T-helper 2 cell treated with Interferon-gamma antibody and Interleukin-4, amounts not matched to agents 5 μg/mL and 100 μg/mL, for 36 hours (primary cell): ENCODE measurements at regions not wholly inside any gene's neighbourhood (a gene's known extent, or its start where the extent isn't known, plus 50 kb on each side); places are given as distances from the start of the nearest gene placed in this dataset.

Experiments used
- DNase-seq: peaks from one replicate; pipeline ENCODE4 v3.0.0; 2021; ENCODE audit warnings: low spot score
- H3K27ac Mint-ChIP-seq: one replicate; pipeline ENCODE4 v1.8.0; 2021; ENCODE audit warnings: mild to moderate bottlenecking, mixed read lengths
- H3K27me3 Mint-ChIP-seq: one replicate; pipeline ENCODE4 v1.8.0; 2021; ENCODE audit warnings: low read depth, mixed read lengths
- H3K36me3 Mint-ChIP-seq: one replicate; pipeline ENCODE4 v1.8.0; 2021; ENCODE audit warnings: low read depth, mixed read lengths
- H3K4me1 Mint-ChIP-seq: one replicate; pipeline ENCODE4 v1.8.0; 2021; ENCODE audit warnings: low read depth, mixed read lengths
- H3K4me3 Mint-ChIP-seq: one replicate; pipeline ENCODE4 v1.8.0; 2022; ENCODE audit warnings: mild to moderate bottlenecking, moderate library complexity, mixed read lengths
- H3K9me3 Mint-ChIP-seq: one replicate; pipeline ENCODE4 v1.8.0; 2021; ENCODE audit warnings: mixed read lengths

- no peak overlapping the region for H3K27ac Mint-ChIP-seq
- peaks cover 5% of the 10 kb centered on the region for H3K36me3 Mint-ChIP-seq
- no peak overlapping the region for H3K4me3 Mint-ChIP-seq
- peaks cover 7% of the 10 kb centered on the region for H3K27me3 Mint-ChIP-seq
- H3K4me1 Mint-ChIP-seq, result no peaks in the 10 kb centered on the region
- no peak for DNase-seq
- no peaks in the 10 kb centered on the region for H3K9me3 Mint-ChIP-seq
Measured at GRCh38 chr1:58874757-58875755, 91.2 kb upstream of the JUN start.

DNA sequence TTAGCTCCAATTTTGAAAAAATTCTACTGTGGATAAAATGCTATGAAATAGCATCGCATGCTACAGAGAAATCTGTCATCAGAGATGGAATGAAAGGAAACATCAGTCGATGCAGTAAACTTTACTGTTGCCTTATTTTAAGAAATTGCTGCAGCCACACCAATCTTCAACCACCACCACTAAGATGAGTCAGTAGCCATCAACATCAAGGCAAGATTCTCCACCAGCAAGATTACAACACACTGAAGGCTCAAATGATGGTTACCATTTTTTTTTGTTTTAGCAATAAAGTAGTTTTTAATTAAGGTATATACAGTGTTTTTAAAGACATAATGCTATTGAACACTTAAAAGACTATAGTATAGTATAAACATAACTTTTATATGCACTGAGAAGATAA lies 95.6 kb upstream of the JUN start:
- DNase-seq, result no peak
- Mint-ChIP-seq H3K36me3 (peaks cover 5% of the 10 kb centered on the region), H3K4me1 (peaks cover 6% of the 10 kb centered on the region), H3K27me3 (no peaks in the 10 kb centered on the region), H3K9me3 (no peaks in the 10 kb centered on the region), H3K27ac (no peak overlapping the region), H3K4me3 (no peak overlapping the region)

DNA sequence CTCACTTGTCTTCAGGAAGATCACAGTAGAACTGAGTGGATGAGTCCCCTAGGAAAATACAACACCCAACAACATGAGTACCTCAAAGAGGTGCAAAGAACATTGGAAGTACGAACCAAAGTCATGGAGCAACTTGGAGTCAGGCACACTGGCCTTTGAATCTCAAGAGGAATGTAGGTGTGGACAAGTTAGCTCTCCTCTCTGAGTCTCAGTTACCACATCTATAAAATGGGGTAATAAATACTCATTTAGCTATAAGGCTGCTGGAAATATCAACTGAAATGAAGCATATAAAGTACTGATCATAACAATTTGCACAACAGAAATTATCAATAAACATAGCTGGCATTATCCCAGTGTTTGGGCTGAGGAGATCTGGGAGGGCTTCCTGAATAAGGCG lies 96.7 kb upstream of the JUN start:
- Mint-ChIP-seq H3K36me3 (peaks cover 5% of the 10 kb centered on the region), H3K4me3 (no peak overlapping the region), H3K9me3 (no peaks in the 10 kb centered on the region), H3K4me1 (peaks cover 12% of the 10 kb centered on the region), H3K27ac (no peak overlapping the region), H3K27me3 (no peaks in the 10 kb centered on the region)
- DNase-seq, result no peak

- DNase-seq, result no peak
- Mint-ChIP-seq H3K27me3 (no peaks in the 10 kb centered on the region), H3K4me1 (peaks cover 19% of the 10 kb centered on the region), H3K9me3 (no peaks in the 10 kb centered on the region), H3K27ac (no peak overlapping the region), H3K4me3 (no peak overlapping the region), H3K36me3 (peaks cover 7% of the 10 kb centered on the region)
Measured at GRCh38 chr1:58881471-58881994, 97.7 kb upstream of the JUN start.

DNA sequence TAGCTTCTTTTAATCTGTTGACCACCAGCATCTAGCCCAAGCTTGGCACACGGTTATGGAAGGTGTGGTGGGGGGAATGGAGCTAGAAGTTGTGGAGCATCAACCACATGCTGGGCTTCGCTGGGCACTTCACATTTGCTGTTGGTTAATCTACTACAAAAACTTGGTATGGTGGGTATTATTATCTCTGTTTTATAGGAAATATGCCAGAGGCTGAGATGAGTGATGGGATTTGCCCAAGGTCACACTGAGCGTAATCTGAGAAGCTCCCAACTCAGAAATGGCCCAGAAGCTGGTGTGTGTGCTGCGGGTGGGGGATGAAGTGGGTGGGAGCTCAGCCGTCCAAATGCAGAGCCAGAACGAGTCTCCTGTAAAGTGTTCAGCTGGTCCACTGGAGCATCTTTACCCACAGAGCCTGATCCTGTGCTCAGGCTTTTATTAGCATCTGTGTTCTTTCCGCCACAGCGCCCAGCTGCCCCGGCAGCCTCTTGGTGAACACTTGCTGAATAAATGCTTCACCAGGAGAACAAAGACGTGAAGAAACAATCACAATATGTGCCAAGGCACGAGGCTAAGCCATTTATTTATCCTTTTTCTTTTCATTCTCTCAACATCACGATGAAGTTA lies 98.6 kb upstream of the JUN start:
- Mint-ChIP-seq H3K27me3 (no peaks in the 10 kb centered on the region), H3K36me3 (peaks cover 8% of the 10 kb centered on the region), H3K4me3 (no peak overlapping the region), H3K27ac (no peak overlapping the region), H3K9me3 (no peaks in the 10 kb centered on the region), H3K4me1 (peaks cover 19% of the 10 kb centered on the region)
- no peak for DNase-seq

- no peak overlapping the region for H3K27ac Mint-ChIP-seq
- H3K9me3 Mint-ChIP-seq, result no peaks in the 10 kb centered on the region
- H3K36me3 Mint-ChIP-seq, result peaks cover 7% of the 10 kb centered on the region
- peaks cover 19% of the 10 kb centered on the region for H3K4me1 Mint-ChIP-seq
- no peak overlapping the region for H3K4me3 Mint-ChIP-seq
- no peaks in the 10 kb centered on the region for H3K27me3 Mint-ChIP-seq
- no peak for DNase-seq
Measured at GRCh38 chr1:58883037-58883887, 99.4 kb upstream of the JUN start.

DNA sequence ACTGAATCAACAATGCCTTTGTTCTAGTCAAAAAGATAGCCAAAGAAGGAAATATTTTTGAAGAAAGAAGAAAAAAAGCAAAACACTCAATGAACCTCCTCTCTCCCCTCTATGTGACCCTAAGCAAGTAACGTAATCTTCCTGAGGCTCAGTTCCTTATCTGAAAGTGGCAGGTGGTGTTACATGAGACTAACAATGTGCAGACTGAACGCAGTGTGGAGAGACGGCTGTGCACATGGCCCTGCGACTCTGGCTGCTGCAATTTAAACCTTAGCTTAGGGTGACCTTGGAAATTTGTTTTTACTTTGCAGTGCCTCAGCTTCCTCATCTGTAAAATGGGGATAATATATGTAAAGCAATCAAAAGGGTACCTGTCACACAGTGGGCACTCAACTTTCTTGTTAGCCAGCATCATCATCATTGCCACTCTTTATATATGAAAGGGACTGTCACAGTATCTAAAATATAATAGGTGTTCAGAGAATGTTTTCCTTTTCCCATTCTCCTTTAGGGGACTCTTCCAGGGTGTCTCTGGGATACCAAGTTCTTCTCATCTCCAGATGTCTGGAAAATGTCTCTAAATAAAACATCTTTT lies 100.1 kb upstream of the JUN start:
- no peak overlapping the region for H3K27ac Mint-ChIP-seq
- H3K4me1 Mint-ChIP-seq, result peaks cover 19% of the 10 kb centered on the region
- peaks cover 4% of the 10 kb centered on the region for H3K36me3 Mint-ChIP-seq
- no peaks in the 10 kb centered on the region for H3K9me3 Mint-ChIP-seq
- no peaks in the 10 kb centered on the region for H3K27me3 Mint-ChIP-seq
- H3K4me3 Mint-ChIP-seq, result no peak overlapping the region
- no peak for DNase-seq

- H3K36me3 Mint-ChIP-seq, result peaks cover 4% of the 10 kb centered on the region
- no peaks in the 10 kb centered on the region for H3K27me3 Mint-ChIP-seq
- peak overlapping the region; percentile 84 for H3K27ac Mint-ChIP-seq
- peaks cover 24% of the 10 kb centered on the region for H3K4me1 Mint-ChIP-seq
- peak; percentile 13 for DNase-seq
- H3K9me3 Mint-ChIP-seq, result no peaks in the 10 kb centered on the region
- no peak overlapping the region for H3K4me3 Mint-ChIP-seq
Measured at GRCh38 chr1:58884706-58885661, 101.1 kb upstream of the JUN start.

DNA sequence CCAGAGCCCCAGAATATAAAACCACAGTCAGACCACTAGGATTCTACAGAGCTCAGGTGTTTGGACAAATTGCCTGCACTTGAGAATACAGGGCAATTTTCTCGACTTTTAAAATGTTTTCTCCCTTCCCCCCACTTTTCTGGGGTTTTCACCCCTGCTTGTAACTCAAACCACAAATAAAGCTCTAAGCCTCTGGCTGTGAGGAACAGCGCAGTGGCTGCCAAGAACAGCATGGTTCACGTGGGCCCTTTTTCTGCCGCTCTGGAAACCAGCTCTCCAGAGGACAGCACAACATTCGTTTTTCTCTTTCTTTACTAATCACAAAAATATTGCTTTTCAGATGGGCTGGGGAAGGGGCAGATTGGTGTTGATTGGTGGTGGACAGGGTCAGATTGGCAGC lies 102.2 kb upstream of the JUN start:
- H3K36me3 Mint-ChIP-seq, result peaks cover 4% of the 10 kb centered on the region
- no peak for DNase-seq
- H3K27ac Mint-ChIP-seq, result peak overlapping the region; percentile 84
- no peaks in the 10 kb centered on the region for H3K27me3 Mint-ChIP-seq
- H3K4me3 Mint-ChIP-seq, result peak overlapping the region; percentile 59
- H3K4me1 Mint-ChIP-seq, result peaks cover 24% of the 10 kb centered on the region
- H3K9me3 Mint-ChIP-seq, result no peaks in the 10 kb centered on the region

GRCh38 chr1:58886611-58887010 lies 102.8 kb upstream of the JUN start:
- no peak overlapping the region for H3K27ac Mint-ChIP-seq
- H3K4me1 Mint-ChIP-seq, result peaks cover 24% of the 10 kb centered on the region
- no peak overlapping the region for H3K4me3 Mint-ChIP-seq
- peaks cover 4% of the 10 kb centered on the region for H3K36me3 Mint-ChIP-seq
- no peaks in the 10 kb centered on the region for H3K9me3 Mint-ChIP-seq
- no peak for DNase-seq
- H3K27me3 Mint-ChIP-seq, result no peaks in the 10 kb centered on the region

- Mint-ChIP-seq H3K27ac (no peak overlapping the region), H3K27me3 (no peaks in the 10 kb centered on the region), H3K36me3 (peaks cover 4% of the 10 kb centered on the region), H3K4me3 (no peak overlapping the region), H3K4me1 (peaks cover 24% of the 10 kb centered on the region), H3K9me3 (no peaks in the 10 kb centered on the region)
- no peak for DNase-seq
Measured at GRCh38 chr1:58887059-58887458, 103.2 kb upstream of the JUN start.

DNA sequence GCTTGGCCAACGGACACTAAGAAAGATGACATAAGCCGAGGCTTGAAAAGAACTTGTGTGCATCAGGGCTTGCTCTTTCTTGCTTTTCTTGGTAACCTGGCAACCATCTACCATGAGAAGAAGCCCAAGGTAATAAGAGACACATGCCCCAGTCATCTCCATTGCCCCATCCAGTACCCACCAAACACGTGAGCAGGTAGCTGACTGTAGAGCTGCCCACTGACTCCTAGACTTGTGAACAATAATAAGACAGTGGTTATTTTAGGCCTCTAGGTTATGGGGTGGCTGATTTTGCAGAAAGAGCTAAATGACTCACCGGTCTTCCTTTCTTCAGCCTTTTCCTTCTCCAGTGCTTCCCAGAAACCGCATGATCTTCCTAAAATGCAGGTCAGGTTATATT lies 105.0 kb upstream of the JUN start:
- no peak overlapping the region for H3K27ac Mint-ChIP-seq
- H3K4me1 Mint-ChIP-seq, result peaks cover 18% of the 10 kb centered on the region
- DNase-seq, result no peak
- no peaks in the 10 kb centered on the region for H3K9me3 Mint-ChIP-seq
- H3K4me3 Mint-ChIP-seq, result no peak overlapping the region
- no peaks in the 10 kb centered on the region for H3K27me3 Mint-ChIP-seq
- peaks cover 4% of the 10 kb centered on the region for H3K36me3 Mint-ChIP-seq
